GM20000 (cell line): ENCODE measurements at regions not wholly inside any gene's neighbourhood (a gene's known extent, or its start where the extent isn't known, plus 50 kb on each side); places are given as distances from the start of the nearest gene placed in this dataset.

Source experiments
- DNase-seq: peaks from one replicate; pipeline ENCODE4 v3.0.0; 2012; ENCODE audit warnings: low spot score
- TF ChIP-seq, protein P1 (sequence below): IDR thresholded peaks from 2 replicates; pipeline ENCODE4 v1.5.1; 2012; ENCODE audit warnings: mild to moderate bottlenecking, control low read depth; ENCODE audit errors: extremely low read depth, missing control alignments

DNA sequence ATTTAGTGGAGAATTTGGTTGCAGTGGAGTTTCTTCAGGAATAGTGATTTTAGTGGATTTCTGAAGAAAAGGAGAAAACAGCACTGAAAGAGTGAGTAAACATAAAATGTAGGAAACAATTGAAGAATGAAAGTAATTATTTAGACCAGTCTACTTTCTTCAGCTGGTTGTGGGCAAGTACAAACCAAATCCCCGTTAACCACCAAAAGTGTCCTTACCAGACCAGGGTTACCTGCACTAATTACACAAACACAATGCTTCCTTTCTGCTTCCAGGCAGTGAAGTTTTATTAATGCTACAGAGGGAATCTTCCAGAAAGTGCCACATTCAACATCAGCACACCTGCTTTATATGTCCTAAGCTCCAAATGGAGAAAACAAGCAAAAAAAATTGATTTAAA, 248.0 kb upstream of the TBC1D5 start:
- no peak for DNase-seq
- TF ChIP-seq, protein P1, sequence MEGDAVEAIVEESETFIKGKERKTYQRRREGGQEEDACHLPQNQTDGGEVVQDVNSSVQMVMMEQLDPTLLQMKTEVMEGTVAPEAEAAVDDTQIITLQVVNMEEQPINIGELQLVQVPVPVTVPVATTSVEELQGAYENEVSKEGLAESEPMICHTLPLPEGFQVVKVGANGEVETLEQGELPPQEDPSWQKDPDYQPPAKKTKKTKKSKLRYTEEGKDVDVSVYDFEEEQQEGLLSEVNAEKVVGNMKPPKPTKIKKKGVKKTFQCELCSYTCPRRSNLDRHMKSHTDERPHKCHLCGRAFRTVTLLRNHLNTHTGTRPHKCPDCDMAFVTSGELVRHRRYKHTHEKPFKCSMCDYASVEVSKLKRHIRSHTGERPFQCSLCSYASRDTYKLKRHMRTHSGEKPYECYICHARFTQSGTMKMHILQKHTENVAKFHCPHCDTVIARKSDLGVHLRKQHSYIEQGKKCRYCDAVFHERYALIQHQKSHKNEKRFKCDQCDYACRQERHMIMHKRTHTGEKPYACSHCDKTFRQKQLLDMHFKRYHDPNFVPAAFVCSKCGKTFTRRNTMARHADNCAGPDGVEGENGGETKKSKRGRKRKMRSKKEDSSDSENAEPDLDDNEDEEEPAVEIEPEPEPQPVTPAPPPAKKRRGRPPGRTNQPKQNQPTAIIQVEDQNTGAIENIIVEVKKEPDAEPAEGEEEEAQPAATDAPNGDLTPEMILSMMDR: no peak

DNA sequence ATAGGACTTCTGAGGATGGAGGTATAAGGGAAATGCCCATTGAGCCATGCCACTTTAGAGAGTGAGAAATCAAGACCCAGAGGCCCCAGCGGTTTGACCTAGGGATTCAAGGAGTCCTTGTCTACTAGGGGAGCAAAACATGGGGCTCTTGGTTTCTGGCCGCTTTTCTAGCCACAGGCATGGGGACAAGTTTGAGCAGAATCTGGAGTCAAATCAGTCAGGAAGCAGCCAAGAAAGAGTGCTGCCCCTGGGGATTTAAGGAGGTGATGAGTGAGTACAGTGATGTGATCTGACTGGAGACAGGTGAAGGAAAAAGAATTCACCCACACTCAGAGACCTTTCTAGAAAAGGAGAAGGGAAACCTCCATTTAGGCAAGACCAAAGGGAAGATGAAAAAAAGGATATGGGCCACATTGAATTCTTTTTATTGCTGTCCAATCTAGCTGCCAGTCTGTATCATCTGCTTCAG, 244.0 kb upstream of the TBC1D5 start:
- no peak for DNase-seq
- TF ChIP-seq, protein P1: no peak

DNA sequence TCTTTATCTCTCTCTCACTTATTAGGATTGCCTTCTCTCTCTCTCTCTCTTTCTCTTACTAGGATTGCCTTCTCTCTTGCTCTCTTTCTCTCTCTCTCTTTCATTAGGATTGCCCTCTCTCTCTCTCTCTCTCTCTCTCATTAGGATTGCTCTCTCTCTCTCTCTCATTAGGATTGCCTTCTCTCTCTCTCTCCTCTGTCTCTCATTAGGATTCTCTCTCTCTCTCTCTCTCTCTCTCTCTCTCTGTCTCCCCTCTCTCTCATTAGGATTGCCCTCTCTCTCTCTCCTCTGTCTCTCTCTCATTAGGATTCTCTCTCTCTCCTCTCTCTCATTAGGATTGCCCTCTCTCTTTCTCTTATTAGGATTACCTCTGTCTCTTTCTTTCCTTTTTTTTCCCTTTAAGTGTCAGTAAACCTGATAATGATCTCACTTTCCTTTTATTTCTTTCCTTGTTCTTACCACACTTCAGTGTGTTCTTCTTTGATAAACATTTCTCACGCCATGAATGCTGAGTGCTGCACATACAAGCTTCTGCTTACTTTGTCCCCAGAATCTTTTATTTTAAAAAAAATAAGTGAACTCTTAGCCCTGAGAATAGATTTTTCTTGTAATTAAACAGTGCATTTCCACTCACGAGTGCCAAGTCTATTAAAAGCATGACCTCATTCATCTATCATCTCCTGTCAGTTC, 243.4 kb upstream of the TBC1D5 start:
- TF ChIP-seq, protein P1: no peak
- no peak for DNase-seq

DNA sequence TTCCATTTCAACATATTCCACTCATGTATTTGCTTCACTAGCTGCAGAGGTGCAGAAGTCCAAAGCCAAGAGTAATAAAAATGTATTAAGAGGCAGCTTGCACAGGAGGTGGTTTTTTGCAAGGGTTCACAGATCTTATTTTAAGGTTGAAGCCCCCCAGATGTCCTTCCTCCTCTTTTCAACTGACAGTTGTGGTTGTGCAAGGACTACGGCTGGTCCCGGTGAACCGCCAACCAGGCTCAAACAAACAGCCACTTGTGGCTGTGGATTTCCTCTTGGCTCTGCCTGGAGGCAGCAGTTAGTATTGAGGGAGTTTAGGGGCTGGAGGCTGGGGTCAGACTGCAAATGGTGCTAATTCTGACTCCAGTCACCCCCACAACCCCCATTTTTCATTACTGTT, 240.7 kb upstream of the TBC1D5 start:
- TF ChIP-seq, protein P1: no peak
- no peak for DNase-seq

DNA sequence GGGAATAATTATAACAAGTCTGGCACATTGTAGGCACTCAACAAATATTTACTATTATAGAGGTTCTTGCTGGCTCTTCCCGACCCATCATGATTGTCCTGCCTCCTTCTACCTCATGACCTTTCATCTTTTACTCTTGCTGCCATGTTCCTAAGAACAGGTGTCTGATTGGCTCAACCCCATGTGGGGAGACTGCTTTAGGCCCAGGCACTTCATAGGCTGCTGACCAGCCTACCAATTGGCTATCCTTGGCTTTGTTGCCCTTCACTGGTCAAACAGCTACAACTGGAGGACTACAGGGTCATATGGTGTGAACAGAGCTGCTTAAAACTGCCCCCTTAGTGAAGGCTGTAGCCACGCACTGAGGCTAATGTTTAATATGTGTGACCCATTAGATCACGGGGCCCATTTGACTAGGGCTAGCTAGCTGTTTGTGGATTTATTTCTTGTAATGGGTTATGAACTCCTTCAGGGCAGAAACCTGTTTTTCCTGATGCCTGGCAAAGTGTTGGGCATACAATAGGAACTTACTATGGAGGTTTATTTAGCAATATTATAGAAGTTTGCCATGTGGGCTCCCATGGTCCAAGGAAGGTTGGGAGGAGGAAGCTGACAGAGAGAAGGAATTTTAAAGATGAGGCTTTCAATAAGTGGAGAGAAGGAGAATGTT, 239.9 kb upstream of the TBC1D5 start:
- DNase-seq: no peak

DNA sequence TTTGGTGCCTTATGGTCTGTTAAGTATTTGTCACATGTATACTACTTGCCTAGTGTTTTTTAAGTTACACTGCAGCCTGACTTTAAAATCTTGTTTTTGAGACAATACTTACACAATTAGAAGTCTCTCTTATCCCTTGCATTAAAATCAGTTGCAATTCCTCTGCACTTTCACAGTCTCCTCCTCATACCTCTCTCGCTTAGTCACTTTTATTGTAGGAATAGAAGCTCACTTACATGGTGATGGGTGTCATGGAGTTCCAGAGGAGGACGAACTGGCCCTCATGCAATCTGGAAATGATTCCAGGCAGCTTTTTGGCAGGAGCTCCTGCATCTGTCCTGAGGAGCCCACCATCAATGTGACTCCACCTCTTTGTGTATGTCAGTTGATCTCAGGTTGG, 238.4 kb upstream of the TBC1D5 start:
- no peak for DNase-seq
- TF ChIP-seq, protein P1: no peak

More for the DNA sequence above, 239.9 kb upstream of the TBC1D5 start:
- TF ChIP-seq, protein P1: no peak

DNA sequence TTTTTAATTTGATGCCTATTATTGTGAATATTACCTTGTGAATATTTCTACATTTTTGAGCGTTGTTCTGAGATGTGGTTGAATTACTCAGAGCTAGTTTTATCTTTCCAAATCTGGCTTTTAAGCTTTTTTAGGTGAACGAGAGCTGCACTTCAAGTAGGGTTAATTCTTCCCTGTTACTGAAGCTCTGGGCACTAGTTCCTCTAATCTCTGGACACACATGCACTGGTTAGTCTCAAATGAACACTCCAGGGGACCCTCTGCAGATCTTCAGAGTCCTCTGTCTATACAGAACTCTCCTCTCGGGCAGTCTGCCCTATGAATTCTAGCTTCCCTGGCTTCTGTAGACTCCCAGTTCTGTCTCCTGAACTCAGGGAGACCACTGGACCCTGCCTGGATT, 237.5 kb upstream of the TBC1D5 start:
- no peak for DNase-seq
- TF ChIP-seq, protein P1: no peak
